ENCODE measurements at regions not wholly inside any gene's neighbourhood (a gene's known extent, or its start where the extent isn't known, plus 50 kb on each side); places are given as distances from the start of the nearest gene placed in this dataset.

- no peak for DNase-seq
These were observed 129.9 kb upstream of the ARID1B start for GRCh38 chr6:156647140-156647784.

DNA sequence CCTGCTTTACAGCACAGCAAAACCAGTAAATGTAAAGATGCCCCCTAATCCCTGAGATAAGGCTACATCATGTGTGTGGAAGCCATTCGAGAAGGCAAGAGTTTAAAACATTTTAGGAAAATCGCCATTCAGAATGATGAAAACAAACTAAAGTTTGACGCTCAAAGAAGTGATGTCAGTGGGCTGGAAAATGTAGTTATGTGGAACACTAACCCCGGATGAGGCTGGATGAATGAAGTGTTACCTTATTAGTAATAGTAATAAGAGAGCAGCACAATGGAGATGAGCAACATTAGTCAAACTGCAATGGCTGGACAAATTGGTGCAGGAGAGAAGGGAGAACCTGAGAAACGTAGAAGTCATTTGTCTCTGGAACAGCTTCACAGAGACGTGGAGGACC, 130.7 kb upstream of the ARID1B start:
- no peak for DNase-seq

DNA sequence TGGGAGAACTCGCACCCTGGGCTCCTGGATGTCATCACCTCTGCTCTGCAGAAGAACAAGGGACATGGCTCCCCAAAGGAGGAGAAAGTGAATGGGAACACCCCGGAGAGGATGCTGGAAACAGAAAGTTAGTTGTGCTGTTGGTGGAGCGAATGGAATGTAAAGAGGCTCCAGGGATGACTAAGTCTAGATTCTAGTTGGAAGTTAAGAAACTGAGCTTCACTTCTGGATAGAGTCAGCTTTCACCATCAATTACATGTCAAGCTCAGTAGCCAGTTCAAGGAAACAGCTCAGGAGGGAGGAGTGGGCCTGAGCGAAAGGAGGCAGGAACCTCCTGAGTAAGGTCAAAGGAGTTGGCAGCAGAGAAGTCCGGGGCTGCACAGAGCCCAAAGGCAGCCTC, 132.1 kb upstream of the ARID1B start:
- DNase-seq, result no peak

DNA sequence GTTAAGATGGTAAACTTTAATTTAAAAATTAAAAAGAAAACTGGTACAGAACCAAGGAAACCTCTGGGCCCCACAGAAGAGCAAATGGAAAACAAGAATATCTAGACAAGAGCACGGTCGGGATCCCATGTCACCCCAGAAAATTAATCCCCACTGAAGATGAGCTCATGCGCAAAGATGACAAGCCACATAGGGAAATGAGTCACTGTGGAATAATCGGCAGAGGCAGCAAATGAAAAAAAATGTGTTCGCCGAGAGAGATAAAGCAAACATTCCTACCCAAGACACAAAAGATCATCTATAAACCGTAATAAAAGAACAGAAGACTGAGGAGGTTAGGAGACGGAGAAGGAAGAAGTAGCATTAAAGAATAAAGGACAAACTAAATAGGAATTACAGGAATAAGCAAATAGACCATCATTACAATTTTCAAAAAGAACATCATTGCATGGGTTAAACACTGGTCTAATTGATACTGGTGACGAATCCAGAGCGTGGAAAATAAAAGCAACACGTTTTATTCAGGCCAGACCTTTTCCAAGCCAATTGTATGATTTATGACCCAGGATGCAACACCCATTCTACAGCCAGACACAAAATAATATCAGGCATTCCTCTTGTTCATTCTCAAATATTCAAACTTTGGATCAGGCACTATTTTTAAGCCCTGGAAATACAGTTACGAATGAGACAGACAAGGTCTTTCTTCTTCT, 138.0 kb upstream of the ARID1B start:
- DNase-seq, result no peak

DNA sequence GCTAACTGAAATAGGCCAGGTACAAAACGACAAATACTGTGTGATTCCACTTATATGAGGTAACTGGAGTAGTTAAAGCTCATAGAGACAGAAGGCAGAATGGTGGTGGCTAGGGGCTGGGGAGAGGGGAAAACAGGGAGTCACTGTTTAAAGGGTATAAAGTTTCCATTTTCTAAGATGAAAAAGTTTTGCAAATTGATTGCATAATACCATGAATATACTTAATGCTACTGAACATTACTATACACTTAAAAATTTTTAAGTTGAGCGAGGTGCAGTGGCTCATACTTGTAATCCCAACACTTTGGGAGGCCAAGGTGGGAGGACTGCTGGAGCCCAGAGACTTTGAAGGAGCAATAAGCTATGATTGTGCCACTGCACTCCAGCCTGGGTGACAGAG, 138.6 kb upstream of the ARID1B start:
- DNase-seq, result no peak

DNA sequence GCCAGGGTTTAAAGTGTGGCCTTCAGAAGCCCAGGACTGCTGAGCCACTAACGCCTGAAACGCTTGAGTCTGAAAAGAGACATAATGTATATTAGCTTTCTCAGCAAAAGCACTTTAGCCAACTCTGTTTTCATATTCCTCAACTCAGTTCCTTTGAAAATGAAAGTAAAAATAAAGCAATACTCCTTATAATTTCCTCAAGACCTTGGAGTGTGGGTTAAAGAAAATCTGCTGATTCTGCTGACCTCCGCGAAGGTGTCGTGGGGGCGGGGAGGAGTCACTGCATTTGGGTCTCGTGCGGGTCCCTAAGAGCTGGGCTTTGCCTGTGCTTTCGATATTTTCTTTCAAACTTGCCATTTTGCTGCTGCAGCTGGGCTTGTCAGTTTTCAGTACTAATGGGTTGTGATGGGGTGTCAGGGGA, 142.2 kb upstream of the ARID1B start:
- no peak for DNase-seq

- DNase-seq, result no peak
These were observed 143.1 kb upstream of the ARID1B start for GRCh38 chr6:156634048-156634447.

DNA sequence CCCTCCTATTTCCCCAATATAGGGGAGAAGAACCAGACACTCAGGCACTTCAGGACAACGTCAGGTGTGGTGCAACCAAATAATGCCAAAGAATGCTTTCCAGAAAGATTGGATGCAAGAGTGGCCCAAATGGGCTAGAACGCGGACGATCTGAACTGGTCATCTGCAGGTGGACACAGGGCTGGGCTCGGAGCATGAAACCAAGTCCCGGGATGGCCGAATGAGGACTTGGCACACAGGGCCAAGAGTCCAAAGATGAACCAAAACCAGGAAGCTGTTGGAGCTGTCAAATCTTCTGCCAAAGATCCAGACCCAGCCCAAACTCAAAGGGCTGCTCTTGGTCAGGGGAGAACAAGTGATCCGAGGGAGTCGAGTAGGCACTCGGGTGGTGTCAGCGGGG, 143.9 kb upstream of the ARID1B start:
- no peak for DNase-seq

GRCh38 chr6:156630613-156631302, 146.4 kb upstream of the ARID1B start:
- no peak for DNase-seq

GRCh38 chr6:156628805-156629204, 148.4 kb upstream of the ARID1B start:
- DNase-seq, result no peak

DNA sequence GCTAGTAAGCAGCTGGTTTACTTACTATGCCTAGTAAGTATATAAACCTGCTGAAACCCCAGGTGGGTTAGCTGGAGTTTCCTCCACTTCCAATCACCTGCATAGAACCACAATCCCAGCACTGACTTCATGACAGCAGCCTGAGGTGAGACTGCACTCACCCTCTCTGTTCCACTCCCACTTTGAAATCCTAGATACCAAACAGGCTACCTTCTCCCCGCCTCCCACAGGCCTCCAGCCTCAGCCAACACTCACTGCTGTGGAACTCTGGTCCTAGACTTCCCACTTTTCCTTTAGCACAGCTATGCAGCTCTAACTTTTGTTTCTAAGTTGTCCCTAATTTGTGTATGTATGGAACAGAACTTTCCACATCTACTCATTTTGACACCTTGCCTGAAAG, 149.7 kb upstream of the ARID1B start:
- no peak for DNase-seq

- no peak for DNase-seq
These were observed 155.0 kb upstream of the ARID1B start for GRCh38 chr6:156622185-156622584.

- DNase-seq, result no peak
These were observed 156.8 kb upstream of the ARID1B start for GRCh38 chr6:156620331-156620730.

GRCh38 chr6:156618600-156619205, 158.5 kb upstream of the ARID1B start:
- DNase-seq, result no peak

GRCh38 chr6:156617941-156618340, 159.2 kb upstream of the ARID1B start:
- no peak for DNase-seq

DNA sequence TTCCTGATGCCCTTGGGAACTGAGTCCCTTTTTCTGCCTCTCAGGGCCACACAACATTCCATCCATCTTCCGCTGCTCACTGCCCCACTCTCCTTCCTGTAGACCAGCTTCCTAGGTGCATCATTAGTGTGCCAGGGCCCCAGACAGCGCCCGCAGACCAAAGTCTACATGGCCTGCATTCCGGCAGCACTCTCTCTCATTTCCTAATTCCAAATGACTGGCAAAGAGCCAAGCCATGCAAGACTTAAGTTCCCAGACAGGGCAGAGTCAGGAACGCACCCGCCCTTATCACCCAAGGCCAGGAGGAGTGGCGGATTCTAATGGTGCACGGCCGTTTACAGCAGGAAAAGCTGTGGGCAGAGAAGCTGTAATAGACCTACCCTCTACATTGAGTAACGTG, 159.8 kb upstream of the ARID1B start:
- DNase-seq, result no peak

DNA sequence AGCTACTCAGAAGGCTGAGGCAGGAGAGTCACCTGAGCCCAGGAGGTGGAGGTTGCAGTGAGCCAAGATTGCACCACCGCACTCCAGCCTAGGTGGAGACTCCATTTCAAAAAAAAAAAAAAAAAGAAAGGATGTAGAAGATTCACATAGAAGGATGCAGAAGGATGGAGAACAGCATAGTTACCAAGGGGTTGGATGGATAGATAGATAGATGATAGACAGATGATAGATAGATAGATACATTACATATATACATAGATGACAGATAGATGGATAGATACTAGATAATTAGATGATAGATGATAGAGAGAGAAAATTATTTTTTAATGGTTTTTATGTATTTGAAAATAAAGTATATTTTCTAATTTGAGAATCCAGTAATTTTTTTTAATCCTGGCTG, 160.7 kb upstream of the ARID1B start:
- no peak for DNase-seq

DNA sequence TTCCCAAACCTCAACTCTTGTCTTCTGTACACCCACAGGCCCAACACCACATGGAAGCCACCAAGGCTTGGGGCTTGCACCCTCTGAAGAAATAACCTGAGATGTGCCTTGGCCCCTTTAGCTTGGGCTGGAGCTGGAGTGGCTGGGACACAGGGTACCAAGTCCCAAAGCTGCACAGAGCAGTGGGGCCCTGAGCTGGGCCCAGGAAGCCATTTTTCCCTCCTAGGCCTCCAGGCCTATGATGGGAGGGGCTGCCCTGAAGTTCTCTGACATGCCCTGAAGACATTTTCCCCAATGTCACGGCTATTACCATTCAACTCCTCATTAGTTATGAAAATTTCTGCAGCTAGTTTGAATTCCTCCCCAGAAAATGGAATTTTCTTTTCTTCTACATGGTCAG, 163.2 kb upstream of the ARID1B start:
- no peak for DNase-seq

- DNase-seq, result no peak
These were observed 164.8 kb upstream of the ARID1B start for GRCh38 chr6:156612361-156612760.

DNA sequence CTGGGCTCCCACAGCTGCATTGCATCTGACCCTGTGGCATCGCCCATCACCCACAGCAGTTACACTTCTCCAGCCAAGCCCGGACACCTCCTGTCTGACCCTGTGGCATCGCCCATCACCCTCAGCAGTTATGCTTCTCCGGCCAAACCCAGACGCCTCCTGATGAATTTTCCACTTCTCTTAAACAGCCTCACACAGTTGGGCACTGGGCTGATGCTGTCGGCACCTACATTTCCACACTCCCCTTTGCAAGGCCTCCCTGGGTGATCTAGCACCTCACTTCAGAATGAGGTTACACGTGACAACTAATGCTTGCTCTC, 175.2 kb upstream of the ARID1B start:
- DNase-seq, result no peak

GRCh38 chr6:156601152-156602065, 175.8 kb upstream of the ARID1B start:
- DNase-seq, result no peak

GRCh38 chr6:156600678-156601077, 176.5 kb upstream of the ARID1B start:
- DNase-seq, result no peak

Measured in activated CD4-positive, alpha-beta T cell treated with anti-CD3 and anti-CD28 coated beads for 1 hour (primary cell).